Tibial nerve (tissue), 4 donors: ENCODE measurements at regions not wholly inside any gene's neighbourhood (a gene's known extent, or its start where the extent isn't known, plus 50 kb on each side); places are given as distances from the start of the nearest gene placed in this dataset.

Experiments used
- DNase-seq, 2 donors: peaks; one replicate each; pipeline ENCODE4 v3.0.0-alpha.2; 2019; ENCODE audit warnings: low spot score in 2 of 2
- H3K27ac ChIP-seq, 4 donors: fragments of 200-600 bp; sonication (generic) in 3 of 4; one replicate each; pipeline ENCODE4 v1.5.1; 2017 to 2019; ENCODE audit warnings: mild to moderate bottlenecking in 1 of 4
- H3K27me3 ChIP-seq, 2 donors: fragments of 200-600 bp; sonication (generic) in 1 of 2; one replicate each; pipeline versions ENCODE4 v1.5.1 to v1.6.0; 2017 to 2019
- H3K36me3 ChIP-seq, 3 donors: fragments of 200-600 bp; sonication (generic); one replicate each; pipeline ENCODE4 v1.5.1; 2018 to 2019
- H3K4me1 ChIP-seq, 4 donors: fragments of 200-600 bp; sonication (generic) in 3 of 4; one replicate each; pipeline ENCODE4 v1.5.1; 2017 to 2019
- H3K4me3 ChIP-seq, 4 donors: fragments of 200-600 bp; sonication (generic) in 3 of 4; one replicate each; pipeline ENCODE4 v1.5.1; 2017 to 2019; ENCODE audit warnings: mild to moderate bottlenecking in 1 of 4, moderate library complexity in 1 of 4
- H3K9me3 ChIP-seq, 4 donors: fragments of 200-600 bp; sonication (generic) in 3 of 4; one replicate each; pipeline ENCODE4 v1.5.1; 2017 to 2019
- EP300 ChIP-seq, 2 donors: sonication (generic); formaldehyde crosslinking; IDR thresholded peaks; one replicate each; pipeline ENCODE4 v1.6.1; 2017; ENCODE audit warnings: antibody characterized with exemption in 2 of 2, mild to moderate bottlenecking in 1 of 2
- POLR2A ChIP-seq, 2 donors: fragments of 450-650 bp; IDR thresholded peaks; one replicate each; pipeline ENCODE4 v1.6.1; 2017; ENCODE audit warnings: antibody characterized with exemption in 2 of 2, mild to moderate bottlenecking in 2 of 2, moderate library complexity in 2 of 2
- WGBS, 2 donors: methylation state at CpG; one replicate each; pipeline ENCODE4 v1.1.5; 2018; 5-methylcytosine and 5-hydroxymethylcytosine counted together
- TF ChIP-seq, protein P1 (sequence below), 5 experiments: fragments of 200-600 bp in 3 of 5; fragments of 450-650 bp in 2 of 5; sonication (generic) in 3 of 5; IDR thresholded peaks; one replicate each; pipeline ENCODE4 v1.5.1; 2016 to 2019; ENCODE audit warnings: antibody characterized with exemption in 5 of 5, mild to moderate bottlenecking in 3 of 5, moderate library complexity in 2 of 5

DNA sequence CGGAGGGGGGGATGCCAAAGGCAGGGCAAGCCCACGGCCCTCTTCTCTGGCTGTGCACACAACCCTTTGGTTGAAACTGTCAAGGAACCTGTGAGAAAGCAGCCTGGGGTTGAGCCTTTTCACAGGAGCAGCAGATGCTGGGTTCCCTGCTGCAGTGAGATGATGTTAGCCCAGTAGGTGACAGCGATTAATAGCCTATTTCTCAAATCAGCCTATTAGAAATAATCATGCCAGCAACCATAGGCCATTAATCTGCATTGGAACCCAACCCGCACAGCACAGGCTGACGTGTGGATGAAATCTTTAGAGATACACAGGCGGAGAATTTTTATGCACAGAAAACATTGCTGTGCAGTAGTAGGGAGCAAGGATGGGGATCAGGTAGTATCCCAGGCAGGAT lies 637.5 kb downstream of the AJAP1 start:
- no peaks in the 10 kb centered on the region for H3K36me3 ChIP-seq
- no peak for DNase-seq
- no peaks in the 10 kb centered on the region for H3K4me1 ChIP-seq
- 70 to 78% methylated on average over 6 of the region's 6 CpGs for WGBS, 2 donors
- no peaks in the 10 kb centered on the region for H3K27me3 ChIP-seq
- no peak overlapping the region for H3K27ac ChIP-seq
- TF ChIP-seq EP300 (IDR thresholded peaks at IDR 0.05) (no peak), POLR2A (IDR thresholded peaks at IDR 0.05) (no peak)
- TF ChIP-seq, protein P1, sequence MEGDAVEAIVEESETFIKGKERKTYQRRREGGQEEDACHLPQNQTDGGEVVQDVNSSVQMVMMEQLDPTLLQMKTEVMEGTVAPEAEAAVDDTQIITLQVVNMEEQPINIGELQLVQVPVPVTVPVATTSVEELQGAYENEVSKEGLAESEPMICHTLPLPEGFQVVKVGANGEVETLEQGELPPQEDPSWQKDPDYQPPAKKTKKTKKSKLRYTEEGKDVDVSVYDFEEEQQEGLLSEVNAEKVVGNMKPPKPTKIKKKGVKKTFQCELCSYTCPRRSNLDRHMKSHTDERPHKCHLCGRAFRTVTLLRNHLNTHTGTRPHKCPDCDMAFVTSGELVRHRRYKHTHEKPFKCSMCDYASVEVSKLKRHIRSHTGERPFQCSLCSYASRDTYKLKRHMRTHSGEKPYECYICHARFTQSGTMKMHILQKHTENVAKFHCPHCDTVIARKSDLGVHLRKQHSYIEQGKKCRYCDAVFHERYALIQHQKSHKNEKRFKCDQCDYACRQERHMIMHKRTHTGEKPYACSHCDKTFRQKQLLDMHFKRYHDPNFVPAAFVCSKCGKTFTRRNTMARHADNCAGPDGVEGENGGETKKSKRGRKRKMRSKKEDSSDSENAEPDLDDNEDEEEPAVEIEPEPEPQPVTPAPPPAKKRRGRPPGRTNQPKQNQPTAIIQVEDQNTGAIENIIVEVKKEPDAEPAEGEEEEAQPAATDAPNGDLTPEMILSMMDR (IDR thresholded peaks at IDR 0.05), result no peak
- H3K4me3 ChIP-seq, result no peak overlapping the region
- H3K9me3 ChIP-seq, result no peaks in the 10 kb centered on the region

GRCh38 chr1:5287178-5288150 lies 633.1 kb downstream of the AJAP1 start:
- no peak overlapping the region for H3K4me3 ChIP-seq
- WGBS, 2 donors, result 64 to 71% methylated on average over 16 to 17 of the region's 17 CpGs
- no peak for DNase-seq

DNA sequence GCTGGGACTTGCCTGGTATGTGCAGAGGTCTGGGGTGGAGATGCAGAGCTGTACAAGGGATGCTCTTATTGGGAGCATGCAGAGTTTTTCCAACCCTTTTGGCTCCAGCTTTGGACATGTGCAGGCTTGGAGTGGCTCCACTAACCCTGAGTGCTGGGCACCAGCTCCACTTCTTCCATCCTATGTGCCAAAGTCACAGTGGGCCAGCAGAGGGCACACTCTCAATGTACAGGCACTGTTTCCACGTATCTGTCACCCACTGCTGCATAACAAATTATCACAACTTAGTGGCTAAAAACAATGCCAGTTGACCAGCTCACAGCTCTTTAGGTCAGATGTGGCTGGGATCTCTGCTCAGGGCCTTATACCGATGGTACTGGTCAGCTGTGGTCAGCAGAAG lies 631.8 kb downstream of the AJAP1 start:
- Histone ChIP-seq H3K27ac (no peak overlapping the region), H3K4me1 (no peaks in the 10 kb centered on the region), H3K4me3 (no peak overlapping the region), H3K9me3 (peaks cover 0 to 6% (median 0%) of the 10 kb centered on the region in 4 donors), H3K36me3 (no peaks in the 10 kb centered on the region), H3K27me3 (no peaks in the 10 kb centered on the region)
- WGBS, 2 donors, result 48 to 66% methylated on average over 2 of the region's 2 CpGs
- DNase-seq, result no peak
- TF ChIP-seq POLR2A (IDR thresholded peaks at IDR 0.05), result no peak
- TF ChIP-seq, protein P1 (IDR thresholded peaks at IDR 0.05), result no peak

More at GRCh38 chr1:5287178-5288150, 633.1 kb downstream of the AJAP1 start:
- H3K4me1 ChIP-seq, result no peaks in the 10 kb centered on the region
- H3K9me3 ChIP-seq, result peaks cover 0 to 6% (median 0%) of the 10 kb centered on the region in 4 donors
- H3K27ac ChIP-seq, result no peak overlapping the region
- TF ChIP-seq, protein P1 (IDR thresholded peaks at IDR 0.05), result no peak
- TF ChIP-seq POLR2A (IDR thresholded peaks at IDR 0.05) (no peak), EP300 (IDR thresholded peaks at IDR 0.05) (no peak)
- no peaks in the 10 kb centered on the region for H3K36me3 ChIP-seq
- no peaks in the 10 kb centered on the region for H3K27me3 ChIP-seq

DNA sequence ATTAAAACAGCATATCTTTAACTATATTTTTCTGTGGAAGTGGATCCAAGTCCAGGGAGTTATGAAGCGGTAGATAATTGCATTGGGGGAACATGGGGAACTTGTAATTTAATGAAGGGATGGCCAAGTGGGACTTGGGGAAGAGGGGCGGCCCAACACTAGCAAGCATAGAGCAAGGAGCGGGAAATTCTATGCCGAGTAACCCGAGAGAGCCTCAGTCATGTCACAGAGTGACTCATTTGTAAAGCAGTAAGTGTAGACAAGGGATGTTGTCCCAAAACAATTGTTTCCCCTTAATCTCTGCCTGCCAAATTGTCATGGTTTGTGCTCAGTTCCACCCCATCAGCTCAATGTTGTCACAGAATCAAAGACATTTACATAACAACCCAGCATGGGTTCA lies 620.1 kb downstream of the AJAP1 start:
- 72 to 76% methylated on average over 5 of the region's 5 CpGs for WGBS, 2 donors
- DNase-seq, result no peak
- Histone ChIP-seq H3K27ac (no peak overlapping the region), H3K9me3 (peaks cover 0 to 4% (median 0%) of the 10 kb centered on the region in 4 donors), H3K4me1 (no peaks in the 10 kb centered on the region), H3K27me3 (no peaks in the 10 kb centered on the region), H3K36me3 (no peaks in the 10 kb centered on the region), H3K4me3 (no peak overlapping the region)
- TF ChIP-seq POLR2A (IDR thresholded peaks at IDR 0.05) (no peak), EP300 (IDR thresholded peaks at IDR 0.05) (no peak)
- TF ChIP-seq, protein P1 (IDR thresholded peaks at IDR 0.05), result no peak

DNA sequence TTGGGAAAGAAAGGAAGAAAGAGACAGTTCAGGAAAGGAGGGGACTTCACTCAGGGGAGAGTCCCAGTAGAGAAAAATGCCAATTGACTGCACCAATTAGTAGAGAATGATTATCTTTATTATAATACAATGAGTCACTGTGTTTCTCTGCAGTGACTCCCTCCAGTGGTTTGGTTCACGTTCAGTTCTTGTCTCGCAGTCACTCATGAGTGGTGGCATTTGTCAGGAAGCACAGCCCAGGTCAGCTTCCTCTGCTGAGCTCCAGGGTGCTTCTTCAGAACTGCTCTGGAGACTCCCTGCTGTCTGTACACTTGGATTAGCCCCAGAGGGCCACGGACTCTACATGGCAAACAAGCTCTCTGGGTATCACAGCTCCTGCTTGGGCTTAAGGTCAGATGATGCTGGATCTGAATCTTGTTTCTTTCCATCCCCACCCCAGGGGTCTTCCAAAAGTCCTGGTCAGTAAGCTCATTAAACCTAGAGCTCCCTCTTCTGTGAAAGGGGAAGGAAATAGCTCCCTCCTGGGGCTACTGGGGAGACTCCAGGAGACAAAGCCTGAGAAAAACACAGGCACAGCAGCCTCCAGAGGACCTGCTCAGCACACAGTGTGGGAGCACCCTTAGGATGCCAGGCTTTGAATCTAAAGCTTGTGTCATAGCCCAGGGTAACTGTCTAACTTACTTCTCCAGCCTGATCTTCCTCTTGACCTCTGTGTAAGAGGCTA lies 619.0 kb downstream of the AJAP1 start:
- TF ChIP-seq EP300 (IDR thresholded peaks at IDR 0.05), result no peak
- TF ChIP-seq POLR2A (IDR thresholded peaks at IDR 0.05), result no peak
- TF ChIP-seq, protein P1 (IDR thresholded peaks at IDR 0.05), result no peak
- Histone ChIP-seq H3K36me3 (no peaks in the 10 kb centered on the region), H3K27ac (no peak overlapping the region), H3K9me3 (peaks cover 0 to 12% (median 0%) of the 10 kb centered on the region in 4 donors), H3K4me3 (no peak overlapping the region), H3K4me1 (no peaks in the 10 kb centered on the region), H3K27me3 (no peaks in the 10 kb centered on the region)
- 7 to 44% methylated on average over 3 of the region's 3 CpGs for WGBS, 2 donors
- no peak for DNase-seq
